Retinal pigment epithelial cell (primary cell): ENCODE measurements at regions not wholly inside any gene's neighbourhood (a gene's known extent, or its start where the extent isn't known, plus 50 kb on each side); places are given as distances from the start of the nearest gene placed in this dataset.

Source experiments
- DNase-seq: peaks from one replicate; pipeline ENCODE4 v3.0.0-alpha.2; 2010; ENCODE audit warnings: low read depth
- H3K4me3 ChIP-seq: 2 replicates; pipeline ENCODE4 v1.5.1; 2011; ENCODE audit warnings: mild to moderate bottlenecking, low read length, control low read depth, moderate library complexity
- CTCF ChIP-seq: conservative IDR thresholded peaks from 2 replicates; pipeline ENCODE4 v1.5.1; 2011; ENCODE audit warnings: low read depth, low read length, control low read depth, inconsistent platforms

GRCh38 chr13:56902276-56902675 lies 238.4 kb upstream of the PRR20A start:
- no peak for TF ChIP-seq CTCF
- no peak for DNase-seq
- H3K4me3 ChIP-seq, result no peak overlapping the region

GRCh38 chr13:56903710-56904282 lies 236.9 kb upstream of the PRR20A start:
- no peak overlapping the region for H3K4me3 ChIP-seq
- no peak for DNase-seq
- no peak for TF ChIP-seq CTCF

- no peak overlapping the region for H3K4me3 ChIP-seq
- TF ChIP-seq CTCF, result no peak
- no peak for DNase-seq
Observed at GRCh38 chr13:56906909-56907308, 233.8 kb upstream of the PRR20A start.

- DNase-seq, result no peak
- TF ChIP-seq CTCF, result no peak
- no peak overlapping the region for H3K4me3 ChIP-seq
Observed at GRCh38 chr13:56907766-56908165, 233.0 kb upstream of the PRR20A start.

- DNase-seq, result no peak
- no peak for TF ChIP-seq CTCF
- H3K4me3 ChIP-seq, result no peak overlapping the region
Observed at GRCh38 chr13:56909896-56910600, 230.7 kb upstream of the PRR20A start.

- H3K4me3 ChIP-seq, result no peak overlapping the region
- TF ChIP-seq CTCF, result no peak
- DNase-seq, result no peak
Observed at GRCh38 chr13:56917966-56918365, 222.8 kb upstream of the PRR20A start.

- no peak for DNase-seq
- no peak overlapping the region for H3K4me3 ChIP-seq
- no peak for TF ChIP-seq CTCF
Observed at GRCh38 chr13:56923626-56924140, 217.0 kb upstream of the PRR20A start.
